ENCODE measurements at regions not wholly inside any gene's neighbourhood (a gene's known extent, or its start where the extent isn't known, plus 50 kb on each side); places are given as distances from the start of the nearest gene placed in this dataset.

GRCh38 chr4:73311428-73311827, 52.8 kb upstream of the ANKRD17 start:
- intact Hi-C loops (cut with DNase I; ENCODE audit: low total_unique reads): no loop called here
- peak in 1 of 2 donors; percentile 34 for DNase-seq

GRCh38 chr4:73309211-73309610, 50.6 kb upstream of the ANKRD17 start:
- no peaks in the 10 kb centered on the region for H3K9me3 ChIP-seq
- H3K4me3 ChIP-seq: no peak overlapping the region
- intact Hi-C loops (cut with DNase I; ENCODE audit: low total_unique reads): no loop called here
- H3K27me3 ChIP-seq: no peaks in the 10 kb centered on the region
- no peak for DNase-seq
- TF ChIP-seq CTCF (IDR thresholded peaks at IDR 0.05): no peak
- TF ChIP-seq POLR2A (IDR thresholded peaks at IDR 0.05): no peak
- no peak for TF ChIP-seq EP300 (IDR thresholded peaks at IDR 0.05)
- no peak for TF ChIP-seq POLR2AphosphoS5 (IDR thresholded peaks at IDR 0.05)
- WGBS, 5 donors: 61 to 72% (median 64%) methylated on average over 3 of the region's 3 CpGs
- H3K36me3 ChIP-seq: no peaks in the 10 kb centered on the region
- no peak overlapping the region for H3K27ac ChIP-seq
- no peaks in the 10 kb centered on the region for H3K4me1 ChIP-seq

More at GRCh38 chr4:73311428-73311827, 52.8 kb upstream of the ANKRD17 start:
- no peak overlapping the region for H3K4me3 ChIP-seq
- H3K27me3 ChIP-seq: no peaks in the 10 kb centered on the region
- no peaks in the 10 kb centered on the region for H3K4me1 ChIP-seq
- no peaks in the 10 kb centered on the region for H3K9me3 ChIP-seq
- no peak for TF ChIP-seq EP300 (IDR thresholded peaks at IDR 0.05)
- peak in 2 of 7 experiments; percentile 39 to 40 for TF ChIP-seq CTCF (IDR thresholded peaks at IDR 0.05)
- H3K27ac ChIP-seq: no peak overlapping the region
- H3K36me3 ChIP-seq: no peaks in the 10 kb centered on the region
